HUES64 (cell line): ENCODE measurements at regions not wholly inside any gene's neighbourhood (a gene's known extent, or its start where the extent isn't known, plus 50 kb on each side); places are given as distances from the start of the nearest gene placed in this dataset.

ENCODE experiments used
- H3K27ac ChIP-seq: 2 replicates; pipeline ENCODE4 v1.7.0; 2013; ENCODE audit warnings: low read depth, low read length, inconsistent platforms
- H3K27me3 ChIP-seq: 2 replicates; pipeline ENCODE4 v1.6.1; 2013; ENCODE audit warnings: mild to moderate bottlenecking, low read length; ENCODE audit not compliant: insufficient read depth
- H3K36me3 ChIP-seq: 2 replicates; pipeline ENCODE4 v1.6.1; 2013; ENCODE audit warnings: mild to moderate bottlenecking, low read length; ENCODE audit not compliant: insufficient read depth
- H3K4me1 ChIP-seq: 2 replicates; pipeline ENCODE4 v1.6.1; 2013; ENCODE audit warnings: mild to moderate bottlenecking, low read length, moderate library complexity; ENCODE audit not compliant: insufficient read depth
- H3K4me3 ChIP-seq: 2 replicates; pipeline ENCODE4 v1.5.1; 2013; ENCODE audit warnings: mild to moderate bottlenecking, low read length, moderate library complexity
- H3K9ac ChIP-seq: 2 replicates; pipeline ENCODE4 v1.6.1; 2013; ENCODE audit warnings: mild to moderate bottlenecking, low read depth, low read length
- H3K9me3 ChIP-seq: 2 replicates; pipeline ENCODE4 v1.6.1; 2013; ENCODE audit warnings: low read depth, low read length; ENCODE audit not compliant: insufficient read depth
- WGBS: fragments of 150-250, 120-280 bp; methylation state at CpG from one replicate; pipeline ENCODE4 v1.1.7; 2013; ENCODE audit warnings: missing lambda C conversion rate; 5-methylcytosine and 5-hydroxymethylcytosine counted together

DNA sequence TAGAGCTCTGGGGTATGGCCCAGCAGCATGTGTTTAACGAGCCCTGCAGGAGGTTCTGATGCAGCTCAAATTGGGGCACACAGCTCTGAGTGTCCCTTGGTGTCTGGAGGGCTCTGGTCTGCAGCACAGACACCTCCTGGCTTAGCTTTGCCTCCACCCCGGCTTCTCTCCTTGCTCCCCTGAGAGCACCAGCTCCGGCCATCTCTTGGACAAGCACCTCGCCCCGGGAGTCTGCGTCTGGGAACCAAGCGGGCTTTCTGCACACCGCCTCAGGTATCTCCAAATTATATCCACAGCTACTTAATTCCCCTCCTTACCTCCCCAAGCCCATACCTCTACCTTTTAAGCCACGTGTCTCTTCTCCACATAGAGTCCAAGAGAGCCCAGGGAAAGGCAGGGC is 83.7 kb upstream of the IRX4 start:
- Histone ChIP-seq H3K27ac (no peak overlapping the region), H3K27me3 (no peaks in the 10 kb centered on the region), H3K36me3 (no peaks in the 10 kb centered on the region), H3K4me3 (no peak overlapping the region), H3K9me3 (no peaks in the 10 kb centered on the region), H3K9ac (no peak overlapping the region), H3K4me1 (peaks cover 12% of the 10 kb centered on the region; the same call in 1 of the 2 replicates)
- 78% methylated on average over 9 of the region's 9 CpGs for WGBS

- Histone ChIP-seq H3K9ac (no peak overlapping the region), H3K36me3 (no peaks in the 10 kb centered on the region), H3K4me1 (peaks cover 12% of the 10 kb centered on the region; the same call in 1 of the 2 replicates), H3K9me3 (no peaks in the 10 kb centered on the region), H3K4me3 (no peak overlapping the region), H3K27ac (no peak overlapping the region), H3K27me3 (no peaks in the 10 kb centered on the region)
- 91% methylated on average over 7 of the region's 7 CpGs for WGBS
These were observed 83.2 kb upstream of the IRX4 start for GRCh38 chr5:1965925-1966324.

DNA sequence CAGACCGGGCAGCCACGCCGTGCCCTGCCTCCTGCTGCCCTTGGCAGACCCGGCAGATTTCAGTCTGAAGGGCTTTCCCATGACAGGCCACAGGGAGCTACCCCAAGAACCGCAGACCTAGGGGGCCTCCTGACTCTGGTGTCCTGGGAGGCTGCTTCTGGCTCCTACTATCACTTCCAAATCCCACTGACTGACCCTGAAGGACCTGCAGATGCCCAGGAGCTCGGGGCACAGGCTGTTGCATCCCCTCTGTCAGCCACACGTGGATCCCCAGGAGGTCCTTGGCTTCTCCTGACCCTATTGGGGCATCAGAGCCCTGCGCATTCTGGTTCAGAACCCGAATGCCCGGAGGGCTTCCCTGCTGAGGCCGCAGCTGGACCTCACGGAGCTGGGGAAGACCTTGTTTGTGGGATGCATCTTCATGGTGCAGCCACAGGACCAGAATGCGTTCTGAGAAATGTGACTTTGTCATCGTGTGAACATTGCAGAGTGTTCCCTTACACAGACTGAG is 81.3 kb upstream of the IRX4 start:
- Histone ChIP-seq H3K9me3 (no peaks in the 10 kb centered on the region), H3K4me3 (no peak overlapping the region), H3K36me3 (no peaks in the 10 kb centered on the region), H3K27ac (no peak overlapping the region), H3K27me3 (no peaks in the 10 kb centered on the region), H3K4me1 (peaks cover 12% of the 10 kb centered on the region; the same call in 1 of the 2 replicates), H3K9ac (no peak overlapping the region)
- 87% methylated on average over 14 of the region's 14 CpGs for WGBS

GRCh38 chr5:1963358-1963757 is 80.6 kb upstream of the IRX4 start:
- Histone ChIP-seq H3K27me3 (no peaks in the 10 kb centered on the region), H3K36me3 (no peaks in the 10 kb centered on the region), H3K27ac (no peak overlapping the region), H3K9me3 (no peaks in the 10 kb centered on the region), H3K4me1 (peaks cover 12% of the 10 kb centered on the region; the same call in 1 of the 2 replicates), H3K4me3 (no peak overlapping the region), H3K9ac (no peak overlapping the region)
- WGBS = 90% methylated on average over 12 of the region's 12 CpGs

- H3K4me3 ChIP-seq = no peak overlapping the region
- peaks cover 12% of the 10 kb centered on the region; the same call in 1 of the 2 replicates for H3K4me1 ChIP-seq
- no peak overlapping the region for H3K27ac ChIP-seq
- H3K9ac ChIP-seq = no peak overlapping the region
- no peaks in the 10 kb centered on the region for H3K36me3 ChIP-seq
- no peaks in the 10 kb centered on the region for H3K27me3 ChIP-seq
- WGBS = 94% methylated on average over 13 of the region's 13 CpGs
- H3K9me3 ChIP-seq = no peaks in the 10 kb centered on the region
These were observed 80.1 kb upstream of the IRX4 start for GRCh38 chr5:1962619-1963355.

DNA sequence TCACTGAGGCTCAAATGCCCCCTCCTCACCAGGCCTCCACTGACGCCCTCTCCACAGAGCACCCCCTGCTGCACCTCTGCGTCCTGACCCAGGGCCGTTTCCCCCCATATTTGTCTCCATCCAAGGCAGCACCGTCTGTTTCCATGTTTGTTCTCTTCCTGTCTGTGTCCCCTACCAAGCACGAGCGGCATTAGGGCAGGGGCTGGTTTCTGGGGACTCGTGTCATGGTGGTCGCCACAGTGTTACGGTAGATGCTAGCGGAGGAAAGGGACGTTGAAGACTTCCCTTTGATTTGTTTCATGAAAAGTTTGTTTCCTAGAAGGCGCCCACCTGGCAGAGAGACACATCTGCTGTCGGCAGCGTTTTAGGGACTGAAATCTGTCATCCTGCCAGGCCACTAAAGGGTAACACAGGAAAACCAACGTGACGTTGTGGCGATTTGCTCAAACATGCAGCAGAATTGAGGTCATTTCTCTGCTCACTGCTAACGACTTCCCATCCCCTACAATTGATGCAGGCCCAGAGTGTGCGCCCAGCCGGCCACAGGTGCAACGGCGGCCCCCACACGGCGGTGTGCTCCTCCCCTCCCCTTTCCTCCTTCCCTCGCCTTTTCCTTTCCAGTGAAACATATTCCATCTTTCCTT is 79.3 kb upstream of the IRX4 start:
- Histone ChIP-seq H3K9me3 (no peaks in the 10 kb centered on the region), H3K4me1 (peaks cover 12% of the 10 kb centered on the region; the same call in 1 of the 2 replicates), H3K36me3 (no peaks in the 10 kb centered on the region), H3K9ac (no peak overlapping the region), H3K27me3 (no peaks in the 10 kb centered on the region), H3K27ac (no peak overlapping the region), H3K4me3 (no peak overlapping the region)
- WGBS = 90% methylated on average over 25 of the region's 25 CpGs

GRCh38 chr5:1961304-1961946 is 78.7 kb upstream of the IRX4 start:
- Histone ChIP-seq H3K9ac (no peak overlapping the region), H3K4me3 (no peak overlapping the region), H3K36me3 (no peaks in the 10 kb centered on the region), H3K27me3 (no peaks in the 10 kb centered on the region), H3K9me3 (no peaks in the 10 kb centered on the region), H3K4me1 (peaks cover 5% of the 10 kb centered on the region; the same call in 1 of the 2 replicates), H3K27ac (no peak overlapping the region)
- WGBS = 87% methylated on average over 14 of the region's 14 CpGs

- Histone ChIP-seq H3K27me3 (no peaks in the 10 kb centered on the region), H3K9ac (no peak overlapping the region), H3K4me1 (no peaks in the 10 kb centered on the region), H3K9me3 (no peaks in the 10 kb centered on the region), H3K4me3 (no peak overlapping the region), H3K36me3 (no peaks in the 10 kb centered on the region), H3K27ac (no peak overlapping the region)
- WGBS = 93% methylated on average over 8 of the region's 8 CpGs
These were observed 78.0 kb upstream of the IRX4 start for GRCh38 chr5:1960595-1961303.

DNA sequence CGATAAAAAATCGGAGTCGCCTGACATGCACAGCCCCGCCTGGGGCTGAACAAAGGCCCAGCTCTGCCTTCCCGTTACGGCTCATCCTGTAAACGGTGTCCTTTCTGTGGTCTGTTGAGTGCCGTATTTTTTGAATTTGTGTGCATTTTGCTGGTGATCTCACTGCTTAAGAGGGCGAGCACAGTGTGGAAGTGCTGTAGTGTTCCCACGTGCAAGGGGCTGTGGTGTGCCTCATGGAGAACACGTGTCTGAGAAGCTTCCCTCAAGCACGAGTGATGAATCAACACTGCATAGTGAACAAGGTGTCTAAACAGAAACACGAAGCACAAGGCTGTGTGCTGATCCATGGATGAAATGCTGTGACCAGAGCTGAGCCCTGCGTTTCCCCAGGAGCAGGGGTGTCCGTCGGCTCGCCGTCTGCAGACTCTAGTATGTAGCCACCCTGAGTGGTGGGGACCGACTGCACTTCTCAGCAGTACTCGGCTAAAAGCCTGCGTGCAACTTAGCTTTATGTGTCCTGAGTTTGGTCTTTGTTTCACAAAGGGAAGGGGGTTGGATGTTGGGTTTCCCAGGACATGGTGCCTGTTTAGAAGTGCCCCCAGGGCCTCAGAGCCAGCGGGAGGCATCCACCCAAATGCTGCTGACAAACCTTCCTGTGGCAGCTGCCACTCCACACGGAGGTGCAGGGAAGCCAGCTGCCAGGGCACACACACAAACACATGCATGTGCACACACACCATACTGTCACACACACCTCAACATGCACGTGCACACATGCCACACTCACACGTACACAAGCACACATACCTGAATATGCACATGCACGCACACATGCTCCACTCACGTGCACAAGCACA is 77.2 kb upstream of the IRX4 start:
- no peaks in the 10 kb centered on the region for H3K27me3 ChIP-seq
- no peak overlapping the region for H3K9ac ChIP-seq
- no peak overlapping the region for H3K27ac ChIP-seq
- no peaks in the 10 kb centered on the region for H3K9me3 ChIP-seq
- WGBS = 91% methylated on average over 27 of the region's 27 CpGs
- H3K4me1 ChIP-seq = no peaks in the 10 kb centered on the region
- H3K36me3 ChIP-seq = no peaks in the 10 kb centered on the region
- H3K4me3 ChIP-seq = no peak overlapping the region

- no peaks in the 10 kb centered on the region for H3K36me3 ChIP-seq
- no peaks in the 10 kb centered on the region for H3K27me3 ChIP-seq
- 93% methylated on average over 6 of the region's 7 CpGs for WGBS
These were observed 76.5 kb upstream of the IRX4 start for GRCh38 chr5:1959231-1959630.

More at GRCh38 chr5:1959231-1959630, 76.5 kb upstream of the IRX4 start:
- Histone ChIP-seq H3K9me3 (no peaks in the 10 kb centered on the region), H3K4me3 (no peak overlapping the region), H3K27ac (no peak overlapping the region), H3K4me1 (no peaks in the 10 kb centered on the region), H3K9ac (no peak overlapping the region)
